HG03442 (cell line): ENCODE measurements at regions not wholly inside any gene's neighbourhood (a gene's known extent, or its start where the extent isn't known, plus 50 kb on each side); places are given as distances from the start of the nearest gene placed in this dataset.
"Not testable (repeated sequence)": the region's sequence is repeated elsewhere in the genome, so short reads cannot be mapped to it uniquely, and the experiment has no call there.

ENCODE experiments used
- ATAC-seq: cut with Tn5 transposase; IDR thresholded peaks from one replicate; pipeline ENCODE4 v1.9.1; 2021; ENCODE audit warnings: mild to moderate bottlenecking, moderate library complexity; ENCODE audit not compliant: unreplicated experiment

DNA sequence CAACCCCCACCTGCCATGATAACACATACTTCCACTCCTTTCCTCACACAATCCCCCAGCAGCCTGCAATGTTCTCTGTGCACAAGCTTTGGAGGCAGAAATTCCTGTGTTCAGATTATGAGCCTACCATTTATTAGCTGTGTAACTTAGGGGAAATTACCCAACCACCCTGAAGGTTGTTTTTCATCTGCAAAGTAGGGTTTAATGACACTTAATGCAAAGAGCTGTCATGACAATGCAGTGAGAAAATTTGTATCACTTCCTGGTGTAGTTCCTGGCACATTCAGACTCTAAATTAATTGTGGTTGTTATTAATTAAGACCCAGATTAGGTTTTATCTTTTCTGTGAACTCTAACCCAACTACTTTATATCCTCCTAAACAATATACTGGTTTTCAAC lies 122.4 kb upstream of the DYRK2 start:
- no peak for ATAC-seq

DNA sequence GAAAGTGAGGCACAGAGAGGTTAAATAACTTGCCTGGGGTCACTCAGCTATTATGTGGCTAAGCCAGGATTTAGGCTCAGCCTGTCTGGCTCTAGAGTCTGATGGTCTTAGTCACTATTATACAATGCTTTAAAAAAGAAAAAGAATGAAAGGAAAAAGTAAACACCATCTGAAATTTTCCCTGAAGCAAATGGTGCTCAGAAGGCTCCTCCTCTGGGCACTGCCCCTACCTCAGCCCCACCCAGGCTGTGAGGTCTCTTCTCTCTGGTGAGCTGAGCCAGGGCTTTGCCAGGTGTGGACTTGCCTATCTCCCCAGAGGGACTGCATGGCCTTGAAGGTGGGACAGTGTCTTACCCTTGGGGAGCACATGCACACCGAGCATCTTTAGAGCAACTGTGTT lies 117.5 kb upstream of the DYRK2 start:
- ATAC-seq = no peak

- no peak for ATAC-seq
Observed at GRCh38 chr12:67531501-67531900, 117.0 kb upstream of the DYRK2 start.

DNA sequence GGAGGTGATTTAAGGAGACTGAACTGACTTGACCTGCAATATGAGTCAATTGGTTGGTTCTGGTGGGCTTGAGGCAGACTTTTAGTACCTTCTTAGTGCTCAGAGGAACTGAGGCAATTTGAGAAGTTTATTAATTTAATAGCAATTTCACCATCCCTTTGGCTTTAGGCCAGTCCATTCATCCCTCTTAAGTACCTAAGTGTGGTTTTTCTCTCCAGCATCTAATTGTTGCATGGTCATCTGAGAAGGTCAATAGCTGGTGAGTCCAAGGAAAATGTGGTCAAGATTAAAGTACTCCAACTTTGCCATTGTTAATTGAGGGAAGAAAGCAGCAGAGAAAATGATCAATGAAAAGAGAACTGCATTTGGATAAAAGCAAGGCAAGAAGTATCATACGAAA lies 115.4 kb upstream of the DYRK2 start:
- no peak for ATAC-seq

- ATAC-seq = no peak
Observed at GRCh38 chr12:67534046-67534445, 114.5 kb upstream of the DYRK2 start.

DNA sequence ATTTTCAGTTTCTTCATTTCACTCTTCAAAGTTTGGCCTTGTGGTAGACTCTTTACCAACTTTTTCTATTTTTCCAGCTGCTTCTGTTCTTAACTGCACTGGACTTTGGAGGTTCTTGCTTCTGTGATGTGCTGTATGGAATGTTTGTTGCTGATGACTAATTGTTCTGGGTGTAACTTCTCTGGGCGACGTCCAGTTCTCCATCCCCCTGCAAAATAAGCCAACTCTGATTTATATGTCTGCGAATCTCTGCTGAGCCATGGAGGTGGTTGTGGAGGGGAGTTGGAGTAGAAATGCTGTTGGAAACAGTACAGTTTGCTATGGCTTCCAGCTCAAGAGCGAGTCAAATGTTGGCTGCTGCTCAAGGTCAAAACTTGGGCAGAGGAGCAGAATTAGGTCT lies 113.9 kb upstream of the DYRK2 start:
- no peak for ATAC-seq

GRCh38 chr12:67535176-67535575 lies 113.4 kb upstream of the DYRK2 start:
- ATAC-seq = no peak

GRCh38 chr12:67535971-67536370 lies 112.6 kb upstream of the DYRK2 start:
- ATAC-seq = no peak

DNA sequence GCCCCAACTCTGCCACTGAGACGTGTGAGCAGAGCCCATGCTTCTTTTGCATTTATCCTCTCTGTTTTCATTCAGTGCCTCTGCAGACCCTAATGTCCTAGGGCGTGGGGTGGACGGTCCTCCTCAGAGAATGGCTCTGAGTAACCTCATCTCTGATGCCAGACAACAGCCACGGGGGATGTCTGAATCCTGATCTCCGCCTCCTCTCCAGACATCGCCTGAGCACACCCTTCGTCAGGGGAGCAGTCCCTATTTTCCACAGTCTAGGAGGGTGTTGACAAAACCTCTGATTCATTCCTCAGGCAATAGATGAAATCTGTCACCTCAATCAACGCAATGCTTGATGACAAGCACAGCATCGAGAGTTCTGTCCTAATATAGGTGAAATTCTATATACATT lies 109.2 kb upstream of the DYRK2 start:
- ATAC-seq = no peak

DNA sequence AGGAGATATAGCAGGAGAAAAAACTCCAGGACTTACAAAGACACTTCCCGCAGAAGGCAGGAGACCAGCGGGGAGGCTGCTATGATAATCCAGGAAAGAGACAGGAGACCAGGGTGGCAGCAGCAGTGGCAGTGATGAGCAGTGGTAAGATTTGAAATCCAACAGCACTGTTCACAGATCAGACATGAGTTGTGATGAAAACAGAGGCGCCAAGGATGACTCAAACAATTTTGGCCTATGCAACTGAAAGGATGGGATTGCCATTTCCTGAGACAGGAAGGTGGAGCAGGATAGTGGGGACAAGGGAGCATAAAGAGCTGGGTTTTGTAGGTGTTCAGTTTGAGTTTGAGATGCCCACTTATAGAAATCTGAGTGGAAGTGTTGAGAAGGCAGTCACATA lies 108.6 kb upstream of the DYRK2 start:
- no peak for ATAC-seq

DNA sequence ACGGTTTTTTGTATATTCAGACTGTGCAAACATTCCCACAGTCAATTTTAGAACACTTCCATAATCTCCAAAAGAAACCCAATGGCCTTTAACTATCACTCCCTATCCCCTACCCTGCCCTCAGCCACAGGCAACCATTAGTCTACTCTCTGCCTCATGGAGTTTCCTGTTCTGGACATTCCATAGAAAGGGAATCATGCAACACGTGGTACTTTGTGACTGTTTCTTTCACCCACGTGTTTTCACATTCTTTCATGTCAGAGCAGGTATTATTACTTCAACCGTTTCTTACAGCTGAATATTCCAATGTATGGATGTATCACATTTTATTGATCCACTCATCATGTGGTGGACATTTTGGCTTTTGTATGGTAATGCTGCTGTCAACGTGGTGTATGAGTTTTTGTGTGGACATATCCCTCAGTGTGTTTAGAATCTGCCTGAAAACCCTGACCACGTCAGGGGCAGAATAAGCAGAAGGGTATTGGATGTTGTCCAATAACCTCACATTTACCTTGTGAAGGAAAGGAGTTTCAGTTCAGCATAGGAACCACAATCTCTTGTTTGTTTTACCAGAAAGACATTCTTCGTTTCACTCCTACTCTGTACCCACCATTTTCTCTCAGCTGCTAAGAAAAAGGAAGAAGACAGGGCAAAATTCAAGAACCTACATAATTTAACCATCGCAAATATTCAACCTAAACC lies 107.5 kb upstream of the DYRK2 start:
- ATAC-seq = no peak

- ATAC-seq = no peak
Observed at GRCh38 chr12:67541625-67541991, 106.9 kb upstream of the DYRK2 start.

- no peak for ATAC-seq
Observed at GRCh38 chr12:67543021-67543770, 105.3 kb upstream of the DYRK2 start.

GRCh38 chr12:67545298-67545697 lies 103.2 kb upstream of the DYRK2 start:
- ATAC-seq = no peak

DNA sequence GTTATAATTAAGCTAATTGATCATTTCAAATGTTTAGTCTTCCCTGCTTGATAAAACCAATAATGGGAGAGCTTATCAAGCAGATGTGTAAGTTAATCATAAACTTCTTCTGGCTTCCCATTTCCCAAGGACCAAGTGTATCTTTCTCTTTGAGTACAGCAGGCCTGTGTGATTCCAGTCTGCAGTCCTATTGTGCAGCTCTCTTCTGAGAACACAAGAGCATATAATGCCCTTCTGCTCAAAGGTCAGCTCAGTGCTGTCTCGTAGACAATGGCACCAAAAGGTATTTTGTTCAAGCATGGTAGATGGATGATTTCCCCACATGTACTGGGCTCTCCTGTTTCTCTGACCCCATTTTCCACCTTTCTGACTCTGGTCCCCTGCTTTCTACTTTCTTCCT lies 101.8 kb upstream of the DYRK2 start:
- ATAC-seq = no peak

DNA sequence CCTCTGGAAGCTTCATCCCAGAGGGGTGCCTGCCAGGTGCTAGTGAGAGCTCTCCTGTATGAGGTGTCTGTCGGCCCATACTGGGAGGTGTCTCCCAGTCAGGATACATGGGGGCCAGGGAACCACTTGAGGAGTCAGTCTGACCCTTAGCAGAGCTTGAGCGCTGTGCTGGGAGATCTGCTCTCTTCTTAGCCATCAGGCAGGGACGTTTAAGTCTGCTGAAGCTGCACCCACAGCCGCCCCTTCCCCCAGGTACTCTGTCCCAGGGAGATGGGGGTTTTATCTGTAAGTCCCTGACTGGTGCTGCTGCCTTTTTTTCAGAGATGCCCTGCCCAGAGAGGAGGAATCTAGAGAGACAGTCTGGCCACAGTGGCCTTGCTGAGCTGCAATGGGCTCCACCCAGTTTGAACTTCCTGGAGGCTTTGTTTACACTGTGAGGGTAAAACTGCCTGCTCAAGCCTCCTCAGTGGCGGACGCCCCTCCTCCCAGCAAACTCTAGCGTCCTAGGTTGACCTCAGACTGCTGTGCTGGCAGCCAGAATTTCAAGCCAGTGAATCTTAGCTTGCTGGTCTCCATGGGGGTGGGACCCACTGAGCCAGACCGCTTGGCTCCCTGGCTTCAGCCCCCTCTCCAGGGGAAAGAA lies 93.3 kb upstream of the DYRK2 start:
- ATAC-seq = not testable (repeated sequence)

- no peak for ATAC-seq
Observed at GRCh38 chr12:67558775-67559174, 89.8 kb upstream of the DYRK2 start.

- ATAC-seq = no peak
Observed at GRCh38 chr12:67559751-67560150, 88.8 kb upstream of the DYRK2 start.

GRCh38 chr12:67562513-67563287 lies 85.8 kb upstream of the DYRK2 start:
- no peak for ATAC-seq

GRCh38 chr12:67568055-67568454 lies 80.5 kb upstream of the DYRK2 start:
- ATAC-seq = no peak

- no peak for ATAC-seq
Observed at GRCh38 chr12:67572492-67572891, 76.1 kb upstream of the DYRK2 start.
